B cell (primary cell): ENCODE measurements at regions not wholly inside any gene's neighbourhood (a gene's known extent, or its start where the extent isn't known, plus 50 kb on each side); places are given as distances from the start of the nearest gene placed in this dataset.

ENCODE experiments used
- CTCF ChIP-seq: fragments of 200-600 bp; IDR thresholded peaks from one replicate; pipeline ENCODE4 v1.8.0; 2022; ENCODE audit warnings: antibody characterized with exemption, mild to moderate bottlenecking
- EZH2 ChIP-seq: IDR thresholded peaks from 2 replicates; pipeline ENCODE4 v1.6.1; 2012; ENCODE audit warnings: borderline replicate concordance, low read depth, mild to moderate bottlenecking, moderate library complexity, low read length; ENCODE audit not compliant: insufficient read depth, poor library complexity, severe bottlenecking

DNA sequence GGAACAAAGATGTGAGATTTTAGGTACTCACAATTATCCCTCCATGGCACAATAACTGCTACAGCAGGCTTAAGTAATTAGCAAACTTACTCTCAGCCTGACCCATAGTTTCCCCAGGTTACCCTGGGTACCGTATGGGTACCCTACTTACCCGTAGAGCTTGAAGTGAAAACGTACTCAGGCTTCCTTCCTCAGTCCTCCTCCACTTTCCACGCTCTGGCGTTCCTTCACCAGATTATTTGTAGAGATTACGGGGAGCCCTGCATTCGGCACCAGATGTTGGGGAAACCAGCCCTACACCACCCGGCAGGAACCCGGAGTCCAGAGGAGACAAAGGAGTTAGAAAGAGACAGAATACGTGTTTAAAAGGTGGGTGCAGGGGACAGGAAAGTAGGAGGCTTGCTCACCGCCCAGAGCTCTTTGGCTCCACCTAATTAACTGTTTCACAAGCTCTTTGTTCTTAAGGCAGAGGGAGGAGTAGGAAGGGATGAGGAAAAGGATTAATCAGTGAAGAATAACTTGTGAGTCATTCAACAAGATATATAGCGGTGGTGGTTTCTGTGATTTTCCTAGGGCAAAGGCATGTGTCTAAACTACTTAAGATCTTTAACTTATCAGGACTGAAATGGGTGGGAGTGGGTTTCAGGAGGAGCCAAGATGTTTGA, 1211.2 kb upstream of the TSPY4 start:
- TF ChIP-seq EZH2 (no peak), CTCF (no peak)
